OCI-LY1 (cell line): ENCODE measurements at regions not wholly inside any gene's neighbourhood (a gene's known extent, or its start where the extent isn't known, plus 50 kb on each side); places are given as distances from the start of the nearest gene placed in this dataset.

Experiments used
- EZH2 ChIP-seq: fragments of 200-600 bp; sonication (generic), shearing (Covaris generic); IDR thresholded peaks from 2 replicates; pipeline ENCODE4 v1.8.0; 2017; ENCODE audit warnings: borderline replicate concordance, mixed run types, mild to moderate bottlenecking, antibody characterized with exemption, low read length, moderate library complexity, mixed read lengths
- TF ChIP-seq, protein P1 (sequence below): fragments of 200-600 bp; sonication (generic), shearing (Covaris generic); IDR thresholded peaks from 2 replicates; pipeline ENCODE4 v1.5.1; 2017; ENCODE audit warnings: mild to moderate bottlenecking, antibody characterized with exemption, low read length, moderate library complexity, mixed read lengths

DNA sequence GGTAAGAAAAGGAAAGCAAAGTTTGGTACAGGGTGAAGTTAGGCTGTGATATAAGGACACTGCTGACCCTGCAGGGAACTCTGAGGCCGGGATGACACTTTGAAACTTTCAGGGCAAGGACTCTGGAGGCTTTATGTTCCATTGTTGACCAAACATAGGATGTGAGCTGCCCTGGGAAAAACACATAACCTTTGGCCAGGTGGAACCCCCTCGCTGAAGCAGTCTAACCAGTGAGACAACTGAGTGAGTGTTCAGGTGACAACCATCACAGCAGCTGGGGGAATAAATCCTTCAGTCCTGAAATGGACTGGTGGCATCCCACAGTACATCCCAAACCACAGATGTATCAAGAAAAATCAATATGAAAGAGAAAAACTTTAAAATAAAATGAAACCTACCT lies 280.9 kb upstream of the CDH2 start:
- TF ChIP-seq, protein P1, sequence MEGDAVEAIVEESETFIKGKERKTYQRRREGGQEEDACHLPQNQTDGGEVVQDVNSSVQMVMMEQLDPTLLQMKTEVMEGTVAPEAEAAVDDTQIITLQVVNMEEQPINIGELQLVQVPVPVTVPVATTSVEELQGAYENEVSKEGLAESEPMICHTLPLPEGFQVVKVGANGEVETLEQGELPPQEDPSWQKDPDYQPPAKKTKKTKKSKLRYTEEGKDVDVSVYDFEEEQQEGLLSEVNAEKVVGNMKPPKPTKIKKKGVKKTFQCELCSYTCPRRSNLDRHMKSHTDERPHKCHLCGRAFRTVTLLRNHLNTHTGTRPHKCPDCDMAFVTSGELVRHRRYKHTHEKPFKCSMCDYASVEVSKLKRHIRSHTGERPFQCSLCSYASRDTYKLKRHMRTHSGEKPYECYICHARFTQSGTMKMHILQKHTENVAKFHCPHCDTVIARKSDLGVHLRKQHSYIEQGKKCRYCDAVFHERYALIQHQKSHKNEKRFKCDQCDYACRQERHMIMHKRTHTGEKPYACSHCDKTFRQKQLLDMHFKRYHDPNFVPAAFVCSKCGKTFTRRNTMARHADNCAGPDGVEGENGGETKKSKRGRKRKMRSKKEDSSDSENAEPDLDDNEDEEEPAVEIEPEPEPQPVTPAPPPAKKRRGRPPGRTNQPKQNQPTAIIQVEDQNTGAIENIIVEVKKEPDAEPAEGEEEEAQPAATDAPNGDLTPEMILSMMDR: no peak
- no peak for TF ChIP-seq EZH2
